ENCODE measurements at regions not wholly inside any gene's neighbourhood (a gene's known extent, or its start where the extent isn't known, plus 50 kb on each side); places are given as distances from the start of the nearest gene placed in this dataset.
"Not testable (repeated sequence)": the region's sequence is repeated elsewhere in the genome, so short reads cannot be mapped to it uniquely, and the experiment has no call there.

DNA sequence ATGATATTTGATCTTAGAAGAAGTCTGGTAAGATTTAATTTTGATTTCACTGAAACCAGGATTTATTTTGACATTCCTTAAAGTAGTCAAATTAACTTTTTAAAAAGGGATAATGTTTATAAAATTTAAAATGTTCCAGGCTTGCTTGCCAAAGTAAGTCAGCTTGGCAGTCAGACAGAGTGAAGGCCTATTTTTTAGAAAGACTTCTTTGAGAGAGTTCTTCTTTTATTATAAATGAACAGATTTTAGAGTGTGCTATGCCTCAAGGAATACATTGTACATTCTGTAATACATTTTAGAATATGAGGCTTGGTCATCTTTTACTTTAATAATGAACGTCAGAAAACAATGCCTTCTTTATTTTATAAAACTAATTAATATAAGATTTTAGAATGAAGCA is 138.7 kb downstream of the DISP1 start:
- DNase-seq: no peak

DNA sequence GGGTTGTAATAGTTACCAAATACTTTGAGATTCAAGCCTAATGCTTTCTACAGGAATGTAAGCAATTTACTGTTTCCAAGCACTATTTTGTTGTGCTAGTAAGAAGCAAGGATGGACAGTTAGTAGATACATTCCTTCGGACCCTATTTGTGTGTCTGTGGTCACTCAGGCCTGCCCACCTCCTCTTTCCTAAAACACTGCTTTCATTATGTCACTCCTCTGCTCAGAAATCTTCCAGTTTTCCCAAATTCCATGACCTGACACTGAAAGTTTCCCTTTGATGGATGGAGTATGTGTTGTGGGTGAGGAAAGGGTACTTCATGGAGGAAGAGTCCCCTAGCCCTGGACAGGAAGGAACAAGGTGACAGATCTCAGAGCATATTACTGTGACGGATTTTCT is 141.1 kb downstream of the DISP1 start:
- DNase-seq: no peak

DNA sequence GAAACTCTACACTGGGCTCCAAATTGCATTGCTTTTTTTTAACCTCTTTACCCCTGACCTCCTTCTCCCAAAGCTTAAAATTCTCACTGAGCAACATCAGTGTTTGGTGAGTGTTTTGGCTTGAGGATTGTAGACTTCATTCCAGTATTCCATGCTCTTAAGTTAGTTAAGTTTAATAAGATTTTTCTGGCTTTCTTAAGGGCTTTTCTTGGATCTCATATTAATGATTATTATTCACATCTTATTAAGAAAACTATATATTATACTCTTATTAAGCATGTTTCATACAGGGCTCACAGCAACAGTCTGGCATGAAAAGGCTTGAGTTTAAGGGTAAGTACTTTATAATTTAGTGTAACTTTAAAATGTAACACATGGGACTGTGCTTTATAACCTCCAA is 141.8 kb downstream of the DISP1 start:
- DNase-seq: no peak

DNA sequence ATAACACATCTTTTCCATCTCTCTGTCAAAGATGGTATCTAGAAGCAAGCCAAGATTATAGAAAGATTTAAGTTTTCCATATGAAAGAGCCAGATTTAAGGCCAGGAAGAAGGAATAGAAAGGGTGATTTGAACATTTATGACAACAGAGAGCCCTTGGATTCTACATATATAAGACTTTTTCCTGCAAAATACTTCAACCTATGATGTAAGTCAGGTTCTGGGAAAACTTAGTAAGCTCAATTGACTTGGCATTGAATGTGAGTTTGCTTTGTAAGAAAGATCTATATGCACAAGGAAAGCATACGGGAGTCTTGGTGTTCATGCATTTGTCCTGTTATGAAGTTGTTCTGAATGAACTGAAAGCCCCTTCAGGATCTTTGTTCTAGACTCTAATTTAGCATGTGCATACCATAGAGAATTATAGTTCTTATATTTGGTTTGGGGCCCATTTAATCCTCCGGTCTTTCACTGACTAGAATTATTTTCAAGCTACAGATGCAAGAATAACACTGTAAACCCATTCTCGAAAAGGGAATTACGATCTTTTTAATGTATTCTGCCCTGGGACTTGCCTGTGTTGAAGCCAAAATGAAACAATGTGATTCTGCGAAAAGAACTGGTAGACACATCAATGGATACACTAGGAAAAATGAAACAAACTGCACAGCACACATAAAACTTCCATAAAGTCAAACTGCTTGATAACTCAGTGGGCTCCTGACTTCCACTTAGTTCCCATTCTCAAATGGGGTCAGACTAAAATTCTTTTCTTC is 152.8 kb downstream of the DISP1 start:
- DNase-seq: no peak

DNA sequence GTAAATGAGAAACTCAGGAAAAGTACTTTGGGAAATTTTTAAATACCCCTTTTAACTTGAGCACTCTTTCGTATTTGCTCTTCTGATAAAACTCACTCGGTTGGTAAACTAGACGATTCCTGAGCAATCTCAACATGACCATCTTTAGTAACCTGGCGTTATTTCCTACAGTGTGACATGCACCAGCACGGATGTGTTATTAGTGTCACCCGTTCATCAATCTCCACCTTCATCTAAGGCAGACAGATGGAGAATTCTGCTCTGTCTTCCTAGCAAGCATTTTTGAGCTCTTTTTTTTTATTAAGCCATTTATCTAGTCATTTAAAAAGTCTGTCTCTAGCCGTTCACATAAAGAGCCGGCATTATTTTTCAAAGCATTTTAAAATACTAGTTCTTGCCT is 155.2 kb downstream of the DISP1 start:
- no peak for DNase-seq

DNA sequence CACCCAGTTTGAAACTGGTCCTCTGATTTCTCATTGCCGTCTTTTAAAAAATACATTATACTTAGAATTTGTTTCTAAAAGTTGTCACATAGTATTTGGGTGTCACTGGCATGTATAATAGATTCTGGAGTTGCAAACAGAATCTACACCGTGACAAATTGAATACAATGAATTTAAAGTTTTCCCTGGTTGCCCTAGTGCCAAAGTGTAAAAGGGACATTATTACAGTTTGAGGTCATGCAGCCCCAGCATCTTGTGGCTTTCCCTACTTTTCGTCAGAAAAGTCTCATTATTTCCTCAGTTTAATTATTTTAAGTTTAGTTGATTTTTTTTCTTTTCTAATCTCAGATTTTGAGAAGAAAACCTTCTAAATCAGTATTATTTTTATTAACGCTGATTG is 155.9 kb downstream of the DISP1 start:
- DNase-seq: no peak

DNA sequence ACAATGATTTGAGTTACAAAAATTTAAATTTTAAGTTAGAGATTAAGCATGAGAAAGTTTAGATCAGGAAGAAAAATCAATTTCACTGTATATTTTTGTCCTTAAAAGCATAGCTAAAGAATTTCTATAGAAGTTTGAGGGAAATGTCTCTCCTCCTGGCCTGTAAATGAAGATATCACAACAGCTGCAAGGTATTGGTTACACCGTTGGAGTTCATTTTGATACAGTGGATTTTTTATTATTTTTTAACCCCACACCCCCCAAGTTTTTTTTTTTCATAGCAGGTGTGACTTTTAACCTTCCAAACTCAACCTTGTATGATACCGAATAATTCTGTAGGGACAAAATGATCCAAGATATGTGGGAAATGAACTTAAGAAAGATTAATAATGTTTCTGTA is 156.3 kb downstream of the DISP1 start:
- no peak for DNase-seq

DNA sequence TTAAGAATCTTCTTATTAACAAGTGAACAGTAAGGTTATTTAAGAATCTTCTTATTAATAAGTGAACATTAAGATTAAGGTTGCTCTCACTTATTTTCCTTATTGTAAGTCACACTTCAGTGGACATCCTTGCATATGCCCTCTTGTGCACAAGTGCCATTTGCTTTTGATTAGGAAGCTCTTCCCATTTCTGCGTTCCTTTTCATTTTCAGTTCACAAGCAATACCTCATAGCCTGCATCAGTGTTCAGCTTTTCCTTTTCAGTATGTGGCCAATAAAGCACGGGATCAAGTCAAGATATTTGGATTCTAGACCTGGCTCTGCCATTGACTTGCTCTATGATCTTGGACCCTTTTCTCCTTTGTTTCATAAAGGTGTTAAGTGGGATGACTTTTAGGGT is 158.7 kb downstream of the DISP1 start:
- DNase-seq: no peak

DNA sequence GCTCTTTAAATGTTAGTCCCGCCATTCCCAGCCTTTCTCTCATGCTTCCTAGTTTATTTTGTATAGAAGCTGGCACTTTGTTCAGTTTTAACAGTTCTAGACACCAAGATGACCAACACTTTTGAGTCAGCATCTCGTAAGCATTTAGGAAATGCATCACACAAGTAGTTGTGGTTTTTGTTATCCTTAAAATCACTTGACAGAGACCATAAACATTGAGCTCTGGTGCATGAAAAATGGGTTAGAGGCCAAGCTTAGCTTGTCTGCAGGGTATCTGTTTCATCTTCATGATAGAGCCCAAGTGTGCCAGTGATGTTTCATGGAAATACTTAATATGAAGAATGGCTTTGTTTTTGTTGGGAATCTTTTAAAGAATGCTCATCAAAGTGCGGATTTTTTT is 159.7 kb downstream of the DISP1 start:
- DNase-seq: no peak

DNA sequence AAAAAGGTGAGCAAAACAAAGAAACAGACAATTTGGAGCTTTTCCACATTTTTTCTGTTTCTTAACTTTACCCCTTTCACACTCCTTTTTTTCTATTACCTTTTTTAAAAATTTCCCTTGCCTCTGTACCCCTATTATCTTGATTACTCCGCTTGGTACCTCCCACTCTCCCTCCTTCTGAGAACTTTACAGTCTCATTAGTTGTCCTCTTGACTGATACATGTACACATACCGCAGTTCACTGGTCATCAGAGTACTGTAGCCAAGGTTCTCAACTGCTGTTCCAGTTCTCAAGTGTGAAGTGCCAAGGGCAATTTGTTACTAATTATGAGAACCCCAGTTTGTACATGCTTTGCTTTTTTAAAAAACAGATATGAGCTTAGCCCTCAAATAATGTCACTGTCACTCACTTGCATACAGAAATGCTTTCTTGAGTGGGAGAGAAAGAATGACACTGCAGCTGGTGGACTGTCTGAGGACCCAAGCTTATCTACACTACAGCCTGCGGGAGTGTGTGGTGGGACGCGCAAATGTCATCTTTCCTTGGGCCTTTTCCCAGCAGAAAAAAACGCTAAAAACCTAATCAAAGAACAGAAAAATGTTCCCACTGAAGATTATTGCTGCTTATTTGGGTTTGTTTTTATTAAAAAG is 160.8 kb downstream of the DISP1 start:
- no peak for DNase-seq

DNA sequence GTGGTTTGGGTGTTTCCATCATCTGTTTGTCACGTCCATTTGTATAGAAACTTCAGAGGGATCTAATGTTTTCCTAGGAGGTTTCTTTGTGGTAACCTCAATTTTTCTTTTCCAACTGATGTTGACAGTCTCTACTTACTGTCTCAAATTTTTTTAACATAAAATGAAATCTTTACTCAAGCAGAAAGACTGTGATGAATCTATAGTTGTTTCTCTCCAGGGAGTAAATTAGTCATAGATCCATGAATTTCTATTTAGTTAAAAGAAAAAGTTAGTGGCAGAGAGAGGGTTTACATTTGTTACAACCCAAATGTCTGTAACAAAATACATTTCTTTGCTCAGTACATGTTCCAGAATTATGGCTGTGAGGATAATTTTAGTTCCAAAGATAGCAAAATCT is 161.6 kb downstream of the DISP1 start:
- no peak for DNase-seq

DNA sequence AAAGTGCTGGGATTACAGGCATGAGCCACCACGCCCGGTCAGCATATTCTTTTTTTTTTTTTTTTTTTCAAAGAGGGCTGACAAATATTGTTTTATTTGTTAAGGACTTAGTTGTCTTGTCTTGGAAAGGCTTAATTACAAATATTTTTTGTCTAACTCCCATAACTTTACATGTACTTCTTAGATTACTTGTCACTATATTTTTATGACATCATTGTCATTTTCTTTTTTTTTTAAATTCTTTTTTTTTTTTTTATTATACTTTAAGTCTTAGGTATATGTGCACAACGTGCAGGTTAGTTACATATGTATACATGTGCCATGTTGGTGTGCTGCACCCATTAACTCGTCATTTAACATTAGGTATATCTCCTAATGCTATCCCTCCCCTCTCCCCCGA is 162.5 kb downstream of the DISP1 start:
- DNase-seq: not testable (repeated sequence)

DNA sequence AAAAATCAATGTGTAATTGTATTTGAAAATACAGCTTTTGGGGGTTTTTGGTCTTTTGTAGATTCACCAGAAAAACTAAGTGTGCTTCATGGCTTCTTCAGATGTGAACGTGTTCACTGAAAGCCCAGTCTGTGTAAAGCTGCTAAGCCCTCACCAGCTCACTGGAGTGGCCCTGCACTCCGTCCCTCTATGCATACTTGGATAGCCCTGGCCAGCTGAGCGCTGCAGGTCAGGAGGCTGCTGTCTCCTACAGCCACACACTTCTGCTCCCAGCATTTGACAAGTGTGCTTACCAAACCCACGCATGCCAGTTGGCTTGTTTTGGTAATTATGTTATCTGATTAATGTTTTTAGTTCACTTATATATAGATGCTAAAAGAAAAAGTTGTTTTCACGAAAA is 163.5 kb downstream of the TLR5 start:
- DNase-seq: no peak

DNA sequence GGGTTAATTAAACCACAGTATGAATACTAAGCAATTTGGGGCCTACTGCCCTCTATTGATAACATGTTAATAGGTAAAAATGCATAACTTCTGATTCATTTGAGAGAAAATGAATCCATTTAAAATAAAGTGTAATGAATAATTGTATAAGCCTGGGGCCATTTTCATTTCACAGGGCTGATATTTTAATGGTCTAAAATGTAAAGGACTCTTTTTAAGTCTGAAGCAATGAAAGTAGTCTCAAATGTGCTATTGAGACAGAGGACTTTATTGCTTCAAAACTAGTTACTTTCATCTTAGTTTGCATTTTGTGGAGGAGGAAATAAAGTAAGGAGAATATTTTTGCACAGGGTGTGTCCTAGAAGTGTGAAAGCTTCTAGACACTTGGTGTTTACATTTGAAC is 155.4 kb downstream of the TLR5 start:
- no peak for DNase-seq

DNA sequence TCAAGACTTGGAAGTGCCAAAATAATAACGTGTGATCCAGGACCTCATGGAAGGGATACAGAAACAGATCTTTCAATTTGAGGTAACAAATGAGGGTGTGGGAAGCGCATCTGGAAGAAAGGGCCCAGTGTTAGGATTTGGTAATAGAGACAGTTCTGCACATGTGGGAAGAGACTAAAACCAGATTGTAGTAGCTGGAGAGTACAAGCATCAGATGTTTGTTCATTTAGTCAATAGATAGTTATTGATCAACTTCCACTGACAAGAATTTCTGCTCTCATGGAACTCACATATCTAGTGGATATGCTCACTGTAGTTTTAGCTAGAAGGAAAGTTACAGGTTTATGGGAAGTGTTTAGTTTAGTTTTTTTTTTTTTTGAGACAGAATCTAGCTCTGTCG is 153.6 kb downstream of the TLR5 start:
- no peak for DNase-seq

DNA sequence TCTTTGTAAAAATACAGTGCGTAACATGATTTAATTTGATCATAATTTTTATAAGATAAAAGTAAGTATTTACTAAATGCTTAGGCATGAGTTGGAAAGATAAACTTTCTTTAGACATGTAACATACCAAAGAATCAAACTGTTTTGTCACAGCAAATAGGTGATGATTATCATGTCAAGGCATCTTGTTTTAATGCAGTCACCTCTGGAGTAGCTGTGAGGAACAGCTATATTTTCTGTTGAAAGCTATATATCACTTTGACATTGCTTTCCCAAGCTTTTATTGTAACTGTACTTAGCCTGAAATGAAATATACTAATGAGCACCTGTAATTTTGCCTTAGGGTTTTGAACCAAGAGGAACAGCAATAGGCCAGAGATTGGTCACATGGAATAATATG is 151.9 kb downstream of the TLR5 start:
- DNase-seq: no peak

DNA sequence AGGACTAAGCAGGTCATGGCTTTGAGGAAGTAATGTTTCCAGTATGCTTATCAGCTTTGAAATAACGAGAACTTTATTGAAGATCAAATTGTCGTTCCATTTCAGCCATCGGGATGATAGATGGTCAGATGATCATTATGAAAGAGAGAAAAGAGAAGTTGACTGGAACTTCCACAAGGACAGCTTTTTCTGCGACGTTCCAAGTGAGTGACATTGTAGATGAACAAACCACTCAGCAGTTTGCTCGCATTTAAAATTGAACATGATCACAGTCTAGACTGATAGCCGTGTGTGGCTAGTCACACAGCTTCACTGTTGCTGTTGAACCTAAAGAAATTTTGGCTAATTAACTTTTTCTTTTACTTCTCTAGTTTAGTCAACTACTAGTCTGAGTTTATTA is 151.1 kb downstream of the TLR5 start:
- DNase-seq: no peak

DNA sequence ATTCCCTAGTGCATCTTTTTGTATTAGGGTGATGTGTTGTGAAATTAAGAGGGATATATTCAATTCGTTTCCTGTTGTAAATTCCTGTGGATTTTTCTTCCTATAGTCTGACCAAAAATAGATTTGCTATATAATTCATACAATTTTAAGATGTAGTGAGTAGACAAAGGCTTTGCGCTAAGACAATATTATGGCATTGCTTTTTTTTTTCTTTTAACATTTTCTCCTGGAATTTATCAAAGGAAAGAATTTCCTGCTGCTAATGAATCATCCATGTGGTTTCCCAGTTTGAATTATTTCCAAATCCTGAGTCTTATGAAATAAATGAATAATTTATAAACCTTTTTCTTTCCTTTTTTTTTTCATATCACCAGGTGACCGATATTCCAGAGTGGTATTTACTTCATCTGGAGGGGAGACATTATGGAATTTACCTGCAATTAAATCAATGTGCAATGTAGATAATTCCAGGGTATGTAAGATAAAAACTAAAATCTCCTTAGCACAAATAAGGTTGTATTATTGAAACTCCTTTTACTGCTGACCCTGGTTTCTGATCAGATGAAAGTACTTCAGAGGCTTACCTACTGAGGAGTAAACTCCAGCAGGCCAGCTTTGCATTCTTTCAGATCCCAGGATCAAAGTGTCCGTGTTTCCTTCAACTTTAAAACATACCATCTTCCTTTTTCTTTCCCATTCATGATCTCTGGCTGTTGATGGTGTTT is 148.4 kb downstream of the TLR5 start:
- no peak for DNase-seq

DNA sequence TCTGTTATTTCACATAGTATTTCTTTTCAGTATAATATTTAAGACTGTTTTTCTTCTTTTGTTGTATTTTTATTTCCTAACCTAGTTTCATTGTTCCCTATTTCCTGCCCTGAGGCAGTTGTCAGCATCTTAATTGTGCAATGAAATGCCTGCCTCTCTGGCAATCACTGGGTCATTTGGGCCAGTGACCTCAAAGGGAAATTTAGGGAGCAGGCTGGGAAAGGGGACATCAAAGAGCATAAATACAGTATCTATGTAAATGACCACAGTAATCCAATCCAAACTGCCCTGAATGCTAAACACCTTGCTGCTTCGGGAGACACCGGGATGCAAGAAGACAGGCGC is 147.8 kb downstream of the TLR5 start:
- DNase-seq: no peak

DNA sequence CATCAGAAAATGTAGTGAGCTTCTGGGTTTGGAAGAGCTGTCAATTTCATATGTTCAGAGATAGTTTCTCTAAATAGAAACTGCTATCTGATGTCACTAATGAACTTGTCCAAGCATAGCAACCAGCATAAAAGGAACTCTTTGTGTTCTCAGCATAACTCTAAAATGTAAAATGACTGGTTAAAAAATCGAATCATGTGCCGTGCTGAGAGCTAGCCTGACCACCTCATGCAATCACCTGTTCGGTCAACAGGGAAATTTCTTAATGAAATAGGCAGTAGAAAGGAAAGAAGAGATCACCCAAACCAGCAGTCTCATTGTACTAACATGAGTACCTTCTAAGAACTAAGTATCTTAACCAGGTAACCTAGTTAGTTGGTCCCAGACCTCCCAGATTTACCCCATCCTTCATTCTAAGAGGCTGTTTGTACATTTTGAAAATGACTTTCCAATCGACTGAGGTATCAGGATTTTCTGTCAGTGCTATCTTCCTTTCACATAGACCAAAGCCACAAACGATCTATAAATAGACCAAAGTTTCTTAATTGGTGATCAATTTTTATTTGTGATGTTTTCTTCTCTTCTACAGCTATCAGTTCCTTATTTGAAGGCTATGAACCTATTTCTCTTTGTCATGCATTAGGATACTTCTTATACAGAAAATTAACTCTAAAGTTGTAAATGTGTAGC is 147.3 kb downstream of the TLR5 start:
- no peak for DNase-seq

DNA sequence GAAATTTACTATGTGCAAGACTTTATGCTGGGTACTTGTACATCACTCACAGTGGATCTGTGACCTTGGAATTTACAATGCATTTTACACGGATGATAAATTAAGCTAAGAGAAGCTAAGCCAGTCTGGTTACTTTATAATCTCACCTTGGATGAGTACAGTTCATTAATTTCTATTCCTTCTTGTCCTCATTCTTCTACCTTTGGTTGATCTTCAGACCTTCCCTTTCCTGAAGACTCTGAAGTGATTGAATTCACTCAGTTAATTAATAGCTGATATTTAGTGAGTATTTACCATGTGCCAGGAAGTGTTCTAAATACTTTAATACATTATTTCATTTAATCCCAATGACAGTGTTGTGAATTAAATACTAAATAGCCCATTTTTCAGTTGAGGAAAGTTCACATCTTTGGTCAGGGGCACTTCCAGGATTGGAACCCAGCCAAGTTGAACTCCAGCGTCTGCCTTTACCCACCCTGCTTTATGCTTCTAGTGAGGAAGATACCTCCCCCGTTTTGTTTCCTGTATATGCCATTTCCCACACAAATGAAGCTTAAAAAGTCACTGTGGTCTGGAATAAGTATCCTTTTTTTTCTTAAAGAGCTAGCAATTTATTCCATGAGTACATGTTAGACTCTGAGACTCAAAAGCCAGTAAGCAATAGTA is 146.6 kb downstream of the TLR5 start:
- no peak for DNase-seq

DNA sequence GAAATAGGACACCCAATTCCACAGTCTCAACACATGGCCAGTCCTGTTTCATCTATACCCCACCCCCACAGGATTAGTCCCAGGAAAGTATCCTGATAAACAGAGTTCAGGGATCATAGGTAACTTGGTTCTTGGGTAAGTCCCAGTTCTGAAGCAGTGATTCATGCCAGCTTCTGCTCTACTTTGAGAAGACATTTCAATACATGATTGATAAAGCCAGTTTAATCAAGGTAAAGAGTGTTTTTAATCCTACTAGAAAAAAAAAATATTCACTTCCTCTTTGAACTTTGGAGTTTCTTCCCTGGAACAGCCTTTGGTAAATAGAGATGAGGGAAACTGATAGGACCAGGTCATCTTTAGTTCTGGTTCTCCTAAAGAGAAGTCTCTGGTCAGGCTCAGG is 142.4 kb downstream of the TLR5 start:
- no peak for DNase-seq
